HCT116 (cell line): ENCODE measurements at regions not wholly inside any gene's neighbourhood (a gene's known extent, or its start where the extent isn't known, plus 50 kb on each side); places are given as distances from the start of the nearest gene placed in this dataset.

Experiments used
- ATAC-seq: fragments of 200-7000 bp; cut with Tn5 transposase; 2 replicates; pipeline ENCODE4 v1.9.1; 2020; ENCODE audit warnings: mild to moderate bottlenecking, moderate library complexity
- BruUV-seq: library from RNA; stranded (reverse); fragments of 400-500 nt; replicated peaks from 2 replicates; lab custom pipeline; 2021; lab: Mats Ljungman, UMichigan
- CTCF ChIA-PET: fragments of 300-600 bp; sonication (Branson Sonifier 250); formaldehyde crosslinking; loops from one replicate; lab custom pipeline; 2021; ENCODE audit warnings: antibody characterized with exemption; lab: Charles Lee
- POLR2A ChIA-PET: fragments of 300-600, 350-600 bp; sonication (Branson Sonifier 250); formaldehyde crosslinking; loops from one replicate; lab custom pipeline; 2021; ENCODE audit warnings: antibody characterized with exemption; lab: Charles Lee
- RAD21 ChIA-PET, 2 experiments: fragments of 300-600 bp; sonication (Branson Sonifier 250); formaldehyde crosslinking; loops; one replicate each; lab custom pipeline; 2023; ENCODE audit warnings: low total read pairs in 2 of 2; ENCODE audit not compliant: uncharacterized antibody in 2 of 2, unreplicated experiment in 2 of 2, low non-redundant PET in 1 of 2; lab: Charles Lee
- DNase-seq: peaks from one replicate; pipeline ENCODE4 v3.0.0-alpha.2; 2010; ENCODE audit warnings: low read depth, low spot score
- H2AFZ ChIP-seq: fragments of 200-600 bp; shearing (Covaris generic), sonication (generic); 2 replicates; pipeline ENCODE4 v1.6.1; 2017; ENCODE audit warnings: low read depth, mixed run types, mixed read lengths, antibody characterized with exemption, low read length; ENCODE audit not compliant: poor library complexity, severe bottlenecking
- H3K27ac ChIP-seq: 2 replicates; pipeline ENCODE4 v1.5.1; 2012; ENCODE audit warnings: low read depth, low read length
- H3K27me3 ChIP-seq: fragments of 200-600 bp; sonication (generic); 2 replicates; pipeline ENCODE4 v1.6.1; 2016; ENCODE audit warnings: mixed run types, low read length, mixed read lengths; ENCODE audit not compliant: insufficient read depth
- H3K36me3 ChIP-seq, 2 experiments: fragments of 200-500 bp in 1 of 2; fragments of 200-600 bp in 1 of 2; sonication (Bioruptor generic) in 1 of 2; sonication (generic) in 1 of 2; 2 replicates each; pipeline versions ENCODE4 v1.5.1 to v1.6.1; 2014 to 2016; ENCODE audit warnings: low read length in 2 of 2, inconsistent platforms in 1 of 2, mixed read lengths in 1 of 2, mixed run types in 1 of 2; ENCODE audit not compliant: insufficient read depth in 2 of 2, control insufficient read depth in 1 of 2
- H3K4me1 ChIP-seq, 2 experiments: fragments of 200-600 bp in 1 of 2; sonication (generic) in 1 of 2; 2 replicates each; pipeline versions ENCODE4 v1.5.1 to v1.6.1; 2012 to 2017; ENCODE audit warnings: low read length in 2 of 2, inconsistent platforms in 1 of 2, mild to moderate bottlenecking in 1 of 2, mixed read lengths in 1 of 2, mixed run types in 1 of 2, moderate library complexity in 1 of 2; ENCODE audit not compliant: insufficient read depth in 2 of 2, control insufficient read depth in 1 of 2
- H3K4me2 ChIP-seq: fragments of 200-600 bp; sonication (generic); 2 replicates; pipeline ENCODE4 v1.6.1; 2017; ENCODE audit warnings: mixed run types, low read length, mixed read lengths
- H3K4me3 ChIP-seq, 2 experiments: fragments of 200-600 bp in 1 of 2; sonication (generic) in 1 of 2; replicated peaks in 1 of 2; 2 replicates each; pipeline ENCODE4 v1.5.1; 2011 to 2016; ENCODE audit warnings: low read length in 2 of 2, control low read depth in 1 of 2, low read depth in 1 of 2, mild to moderate bottlenecking in 1 of 2, mixed read lengths in 1 of 2, mixed run types in 1 of 2
- H3K79me2 ChIP-seq: fragments of 200-600 bp; sonication (generic); 2 replicates; pipeline ENCODE4 v1.6.1; 2017; ENCODE audit warnings: mild to moderate bottlenecking, mixed run types, low read length, moderate library complexity, mixed read lengths; ENCODE audit not compliant: insufficient read depth
- H3K9ac ChIP-seq: fragments of 200-600 bp; sonication (generic); 2 replicates; pipeline ENCODE4 v1.6.1; 2016; ENCODE audit warnings: low read length, mixed read lengths
- H3K9me2 ChIP-seq: fragments of 200-600 bp; sonication (generic), shearing (Covaris generic); 2 replicates; pipeline ENCODE4 v1.6.1; 2017; ENCODE audit warnings: mixed run types, mild to moderate bottlenecking, moderate library complexity; ENCODE audit not compliant: insufficient read depth
- H3K9me3 ChIP-seq, 2 experiments: fragments of 200-500 bp in 1 of 2; fragments of 200-600 bp in 1 of 2; sonication (Bioruptor generic) in 1 of 2; sonication (generic) in 1 of 2; 2 replicates each; pipeline ENCODE4 v1.6.1; 2014 to 2017; ENCODE audit warnings: low read length in 2 of 2, mixed read lengths in 2 of 2, inconsistent platforms in 1 of 2, low read depth in 1 of 2, mild to moderate bottlenecking in 1 of 2, mixed run types in 1 of 2, moderate library complexity in 1 of 2; ENCODE audit not compliant: control insufficient read depth in 1 of 2, insufficient read depth in 1 of 2
- H4K20me1 ChIP-seq: fragments of 200-600 bp; sonication (generic), shearing (Covaris generic); 2 replicates; pipeline ENCODE4 v1.6.1; 2017; ENCODE audit warnings: mixed run types, mild to moderate bottlenecking, moderate library complexity; ENCODE audit not compliant: insufficient read depth
- CEBPB ChIP-seq: IDR thresholded peaks from 2 replicates; pipeline ENCODE4 v1.6.1; 2012; ENCODE audit warnings: low read depth
- ELF1 ChIP-seq: IDR thresholded peaks from 2 replicates; pipeline ENCODE4 v1.6.1; 2012; ENCODE audit warnings: low read depth, borderline replicate concordance
- EZH2 ChIP-seq: fragments of 200-600 bp; sonication (generic); IDR thresholded peaks from 2 replicates; pipeline ENCODE4 v1.6.1; 2017; ENCODE audit warnings: antibody characterized with exemption, mixed run types
- EZH2phosphoT487 ChIP-seq: fragments of 200-600 bp; IDR thresholded peaks from 2 replicates; pipeline ENCODE4 v1.6.1; 2018; ENCODE audit warnings: antibody characterized with exemption, borderline replicate concordance
- FOSL1 ChIP-seq: IDR thresholded peaks from 2 replicates; pipeline ENCODE4 v1.6.1; 2012; ENCODE audit warnings: low read depth
- JUND ChIP-seq: IDR thresholded peaks from 2 replicates; pipeline ENCODE4 v1.6.1; 2012
- POLR2AphosphoS5 ChIP-seq: IDR thresholded peaks from 2 replicates; pipeline ENCODE4 v1.6.1; 2011; ENCODE audit warnings: mild to moderate bottlenecking, low read depth, low read length, moderate library complexity
- RAD21 ChIP-seq: IDR thresholded peaks from 2 replicates; pipeline ENCODE4 v1.6.1; 2012; ENCODE audit warnings: low read depth, mild to moderate bottlenecking
- SIN3A ChIP-seq: IDR thresholded peaks from 2 replicates; pipeline ENCODE4 v1.6.1; 2012; ENCODE audit warnings: low read depth
- SRF ChIP-seq: IDR thresholded peaks from 2 replicates; pipeline ENCODE4 v1.6.1; 2012; ENCODE audit warnings: low read depth
- TCF7L2 ChIP-seq: IDR thresholded peaks from 2 replicates; pipeline ENCODE4 v1.7.0; 2011; ENCODE audit warnings: borderline replicate concordance, inconsistent platforms; ENCODE audit not compliant: insufficient read depth, insufficient read length; ENCODE audit errors: extremely low read depth
- YY1 ChIP-seq: IDR thresholded peaks from 2 replicates; pipeline ENCODE4 v1.6.1; 2011; ENCODE audit warnings: low read length, low read depth, moderate library complexity, mild to moderate bottlenecking; ENCODE audit not compliant: insufficient replicate concordance; ENCODE audit errors: extremely low read depth
- ZFX ChIP-seq: fragments of 450-650 bp; IDR thresholded peaks from 2 replicates; pipeline ENCODE4 v1.6.1; 2017
- intact Hi-C: fragments of 100-400 bp; cut with micrococcal nuclease; formaldehyde crosslinking; loops from 2 replicates; pipeline ENCODE4 v1.10.0; 2022
- TF ChIP-seq, protein P1 (sequence below): IDR thresholded peaks from 2 replicates; pipeline ENCODE4 v1.6.1; 2011; ENCODE audit warnings: mild to moderate bottlenecking, low read length, moderate library complexity; ENCODE audit not compliant: insufficient replicate concordance; ENCODE audit errors: extremely low read depth
- TF ChIP-seq, protein P2 (sequence below): IDR thresholded peaks from 2 replicates; pipeline ENCODE4 v1.6.1; 2012
- TF ChIP-seq, protein P3 (sequence below): IDR thresholded peaks from 2 replicates; pipeline ENCODE4 v1.6.1; 2012
- TF ChIP-seq, protein P4 (sequence below), 3 experiments: fragments of 200-600 bp in 1 of 3; sonication (generic) in 1 of 3; IDR thresholded peaks in 2 of 3; conservative IDR thresholded peaks in 1 of 3; 2 replicates each; pipeline ENCODE4 v1.5.1; 2012 to 2017; ENCODE audit warnings: low read depth in 2 of 3, low read length in 2 of 3, antibody characterized with exemption in 1 of 3, borderline replicate concordance in 1 of 3, control low read depth in 1 of 3, mild to moderate bottlenecking in 1 of 3, mixed read lengths in 1 of 3, mixed run types in 1 of 3, moderate library complexity in 1 of 3; ENCODE audit not compliant: insufficient read depth in 1 of 3

DNA sequence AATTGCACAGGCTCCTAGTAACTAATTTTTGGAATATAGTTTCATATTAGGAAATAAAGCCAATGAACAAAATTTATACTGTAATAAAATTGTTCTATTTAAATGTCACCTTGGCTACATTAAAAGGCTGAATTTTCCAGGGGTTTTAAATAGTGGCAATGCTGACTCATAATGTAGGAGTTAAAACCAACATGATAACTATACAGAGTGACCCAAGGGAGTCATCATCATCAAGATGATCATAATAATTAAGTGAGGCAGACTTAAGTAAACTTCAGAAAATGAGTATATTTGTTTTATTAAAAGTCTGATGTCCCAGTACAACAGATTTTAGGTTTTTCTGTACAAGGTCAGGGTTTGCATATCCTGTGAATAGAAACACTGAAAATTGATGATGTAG is 183.4 kb downstream of the PLPPR4 start:
- H3K9me2 ChIP-seq: no peaks in the 10 kb centered on the region
- no peak overlapping the region for H2AFZ ChIP-seq
- no TSS peak for BruUV-seq
- H3K4me2 ChIP-seq: no peak overlapping the region
- no peaks in the 10 kb centered on the region for H3K36me3 ChIP-seq
- no peak overlapping the region for H3K4me3 ChIP-seq
- no peaks in the 10 kb centered on the region for H3K4me1 ChIP-seq
- ATAC-seq (no peak), DNase-seq (no peak)
- no peaks in the 10 kb centered on the region for H3K9me3 ChIP-seq
- H4K20me1 ChIP-seq: no peaks in the 10 kb centered on the region
- ChIA-PET RAD21 (no interaction called here), CTCF (no interaction called here), POLR2A (no interaction called here)
- TF ChIP-seq, protein P1, sequence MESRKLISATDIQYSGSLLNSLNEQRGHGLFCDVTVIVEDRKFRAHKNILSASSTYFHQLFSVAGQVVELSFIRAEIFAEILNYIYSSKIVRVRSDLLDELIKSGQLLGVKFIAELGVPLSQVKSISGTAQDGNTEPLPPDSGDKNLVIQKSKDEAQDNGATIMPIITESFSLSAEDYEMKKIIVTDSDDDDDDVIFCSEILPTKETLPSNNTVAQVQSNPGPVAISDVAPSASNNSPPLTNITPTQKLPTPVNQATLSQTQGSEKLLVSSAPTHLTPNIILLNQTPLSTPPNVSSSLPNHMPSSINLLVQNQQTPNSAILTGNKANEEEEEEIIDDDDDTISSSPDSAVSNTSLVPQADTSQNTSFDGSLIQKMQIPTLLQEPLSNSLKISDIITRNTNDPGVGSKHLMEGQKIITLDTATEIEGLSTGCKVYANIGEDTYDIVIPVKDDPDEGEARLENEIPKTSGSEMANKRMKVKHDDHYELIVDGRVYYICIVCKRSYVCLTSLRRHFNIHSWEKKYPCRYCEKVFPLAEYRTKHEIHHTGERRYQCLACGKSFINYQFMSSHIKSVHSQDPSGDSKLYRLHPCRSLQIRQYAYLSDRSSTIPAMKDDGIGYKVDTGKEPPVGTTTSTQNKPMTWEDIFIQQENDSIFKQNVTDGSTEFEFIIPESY: no peak
- TF ChIP-seq CEBPB (no peak), JUND (no peak)
- H3K9ac ChIP-seq: no peak overlapping the region
- no peaks in the 10 kb centered on the region for H3K79me2 ChIP-seq
- H3K27me3 ChIP-seq: no peaks in the 10 kb centered on the region
- intact Hi-C loops: no loop called here
- no peak overlapping the region for H3K27ac ChIP-seq

DNA sequence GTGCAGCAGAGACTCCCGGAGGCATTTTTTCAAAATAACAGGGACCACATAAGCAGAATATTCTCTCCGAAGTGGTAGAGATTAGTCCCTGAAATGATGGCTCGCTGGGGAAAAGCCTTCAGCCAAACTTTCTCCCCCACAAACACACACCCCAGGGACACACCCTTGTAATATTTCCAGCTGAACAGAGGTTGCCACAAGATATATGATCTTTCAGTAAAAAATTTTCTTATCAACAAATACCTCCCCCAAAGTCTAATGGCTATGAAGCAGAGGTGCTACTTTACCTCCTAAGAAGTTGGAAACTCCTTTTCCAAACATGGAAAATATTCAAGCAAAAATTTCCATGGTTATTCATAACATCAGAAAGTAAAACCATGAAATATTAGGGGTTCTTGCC is 190.2 kb upstream of the PALMD start:
- Histone ChIP-seq H3K27me3 (no peaks in the 10 kb centered on the region), H3K4me1 (no peaks in the 10 kb centered on the region), H3K9me3 (no peaks in the 10 kb centered on the region), H3K36me3 (no peaks in the 10 kb centered on the region), H2AFZ (no peak overlapping the region), H3K9ac (no peak overlapping the region), H3K27ac (no peak overlapping the region), H3K79me2 (no peaks in the 10 kb centered on the region), H3K9me2 (no peaks in the 10 kb centered on the region), H3K4me2 (no peak overlapping the region), H4K20me1 (no peaks in the 10 kb centered on the region), H3K4me3 (no peak overlapping the region)
- DNase-seq: no peak
- CTCF ChIA-PET: no interaction called here
- intact Hi-C loops: no loop called here
- no TSS peak for BruUV-seq
- ATAC-seq: no peak
- POLR2A ChIA-PET: no interaction called here
- RAD21 ChIA-PET: no interaction called here
- TF ChIP-seq, protein P2, sequence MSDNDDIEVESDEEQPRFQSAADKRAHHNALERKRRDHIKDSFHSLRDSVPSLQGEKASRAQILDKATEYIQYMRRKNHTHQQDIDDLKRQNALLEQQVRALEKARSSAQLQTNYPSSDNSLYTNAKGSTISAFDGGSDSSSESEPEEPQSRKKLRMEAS: no peak
- TF ChIP-seq EZH2 (no peak), FOSL1 (no peak), SIN3A (no peak), CEBPB (no peak), RAD21 (no peak), JUND (no peak), SRF (no peak), YY1 (no peak), TCF7L2 (no peak), POLR2AphosphoS5 (no peak), ELF1 (no peak), ZFX (no peak), EZH2phosphoT487 (no peak)
- TF ChIP-seq, protein P3, sequence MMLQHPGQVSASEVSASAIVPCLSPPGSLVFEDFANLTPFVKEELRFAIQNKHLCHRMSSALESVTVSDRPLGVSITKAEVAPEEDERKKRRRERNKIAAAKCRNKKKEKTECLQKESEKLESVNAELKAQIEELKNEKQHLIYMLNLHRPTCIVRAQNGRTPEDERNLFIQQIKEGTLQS: no peak
- TF ChIP-seq, protein P4, sequence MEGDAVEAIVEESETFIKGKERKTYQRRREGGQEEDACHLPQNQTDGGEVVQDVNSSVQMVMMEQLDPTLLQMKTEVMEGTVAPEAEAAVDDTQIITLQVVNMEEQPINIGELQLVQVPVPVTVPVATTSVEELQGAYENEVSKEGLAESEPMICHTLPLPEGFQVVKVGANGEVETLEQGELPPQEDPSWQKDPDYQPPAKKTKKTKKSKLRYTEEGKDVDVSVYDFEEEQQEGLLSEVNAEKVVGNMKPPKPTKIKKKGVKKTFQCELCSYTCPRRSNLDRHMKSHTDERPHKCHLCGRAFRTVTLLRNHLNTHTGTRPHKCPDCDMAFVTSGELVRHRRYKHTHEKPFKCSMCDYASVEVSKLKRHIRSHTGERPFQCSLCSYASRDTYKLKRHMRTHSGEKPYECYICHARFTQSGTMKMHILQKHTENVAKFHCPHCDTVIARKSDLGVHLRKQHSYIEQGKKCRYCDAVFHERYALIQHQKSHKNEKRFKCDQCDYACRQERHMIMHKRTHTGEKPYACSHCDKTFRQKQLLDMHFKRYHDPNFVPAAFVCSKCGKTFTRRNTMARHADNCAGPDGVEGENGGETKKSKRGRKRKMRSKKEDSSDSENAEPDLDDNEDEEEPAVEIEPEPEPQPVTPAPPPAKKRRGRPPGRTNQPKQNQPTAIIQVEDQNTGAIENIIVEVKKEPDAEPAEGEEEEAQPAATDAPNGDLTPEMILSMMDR (IDR thresholded peaks at IDR 0.05 in 2 of 3, conservative IDR thresholded peaks at IDR 0.05 in 1 of 3; ENCODE audit: borderline replicate concordance in 1 of 3, insufficient read depth in 1 of 3, low read depth in 2 of 3, low read length in 2 of 3): no peak
